Prostate gland (tissue), 2 donors: ENCODE measurements at regions not wholly inside any gene's neighbourhood (a gene's known extent, or its start where the extent isn't known, plus 50 kb on each side); places are given as distances from the start of the nearest gene placed in this dataset.

Experiments used
- DNase-seq: peaks from one replicate; pipeline ENCODE4 v3.0.0-alpha.2; 2019; ENCODE audit warnings: low spot score
- H3K27ac ChIP-seq, 2 donors: fragments of 200-600 bp; sonication (generic); 2 replicates each; pipeline ENCODE4 v1.5.1; 2017 to 2019
- H3K27me3 ChIP-seq: fragments of 200-600 bp; sonication (generic); replicated peaks from 2 replicates; pipeline ENCODE4 v1.5.1; 2019; ENCODE audit not compliant: insufficient read depth
- H3K36me3 ChIP-seq, 2 donors: fragments of 200-600 bp; sonication (generic); 1 replicate in 1 of 2; 2 replicates in 1 of 2; pipeline versions ENCODE4 v1.5.1 to v1.8.1; 2017 to 2019
- H3K4me1 ChIP-seq: fragments of 200-600 bp; sonication (generic); replicated peaks from 2 replicates; pipeline ENCODE4 v1.5.1; 2019
- H3K4me3 ChIP-seq, 2 donors: fragments of 200-600 bp; sonication (generic); 2 replicates each; pipeline ENCODE4 v1.5.1; 2017 to 2019
- H3K9me3 ChIP-seq: fragments of 200-600 bp; sonication (generic); 2 replicates; pipeline ENCODE4 v1.5.1; 2017
- POLR2A ChIP-seq: fragments of 450-650 bp; IDR thresholded peaks from one replicate; pipeline ENCODE4 v1.6.1; 2016; ENCODE audit warnings: antibody characterized with exemption, mild to moderate bottlenecking
- POLR2AphosphoS5 ChIP-seq: sonication (generic); formaldehyde crosslinking; IDR thresholded peaks from one replicate; pipeline ENCODE4 v1.6.1; 2017; ENCODE audit warnings: antibody characterized with exemption
- WGBS: methylation state at CpG from one replicate; pipeline ENCODE4 v1.1.5; 2018; 5-methylcytosine and 5-hydroxymethylcytosine counted together
- intact Hi-C: fragments of 100-400 bp; cut with DNase I; formaldehyde crosslinking; loops from one replicate; pipeline ENCODE4 v1.14.2; 2022
- TF ChIP-seq, protein P1 (sequence below), 4 experiments: fragments of 200-600 bp in 2 of 4; fragments of 450-650 bp in 2 of 4; sonication (generic) in 2 of 4; IDR thresholded peaks; 1 replicate in 3 of 4; 2 replicates in 1 of 4; pipeline ENCODE4 v1.5.1; 2016 to 2019; ENCODE audit warnings: antibody characterized with exemption in 4 of 4, mild to moderate bottlenecking in 2 of 4, moderate library complexity in 2 of 4

DNA sequence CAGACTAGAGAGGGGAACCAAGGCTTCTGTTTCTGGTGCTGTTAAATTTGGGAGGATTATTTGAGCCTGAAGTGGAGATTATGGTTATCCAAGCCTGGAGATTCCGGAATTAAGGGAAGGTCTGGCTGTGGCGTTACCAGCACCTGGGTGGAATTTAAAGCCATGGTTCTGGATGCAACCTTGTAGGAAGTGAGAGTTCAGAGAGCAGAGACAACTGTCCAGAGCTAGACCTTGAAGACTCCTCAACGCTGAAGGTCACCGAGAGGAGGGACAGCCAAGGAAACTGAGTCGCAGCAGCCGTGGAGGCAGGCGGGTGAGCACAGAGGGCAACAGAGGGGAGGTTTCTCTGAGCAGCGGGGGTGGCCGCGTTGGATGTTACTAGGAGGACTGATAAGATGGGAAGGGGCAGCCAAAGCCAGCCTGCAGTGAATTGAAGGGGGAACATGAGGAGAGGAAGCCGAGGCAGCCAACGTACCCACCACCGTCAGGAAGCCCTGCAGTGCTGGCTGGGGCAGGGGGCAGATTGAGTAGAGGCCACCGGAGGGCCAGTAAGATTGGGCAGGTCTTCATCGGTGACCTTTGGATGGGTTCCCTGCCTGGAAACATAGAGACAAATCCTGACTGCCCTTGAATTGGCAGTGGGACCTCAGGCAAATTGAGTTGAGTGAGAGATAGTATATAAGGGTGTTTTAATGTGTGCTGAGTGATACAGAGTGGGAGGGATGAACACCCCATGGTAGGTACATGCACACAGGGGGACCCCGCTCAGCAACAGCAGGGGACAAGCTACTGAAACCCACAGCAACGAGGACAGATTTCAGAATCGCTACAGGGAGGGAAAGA lies 90.3 kb downstream of the SNX5 start:
- TF ChIP-seq, protein P1, sequence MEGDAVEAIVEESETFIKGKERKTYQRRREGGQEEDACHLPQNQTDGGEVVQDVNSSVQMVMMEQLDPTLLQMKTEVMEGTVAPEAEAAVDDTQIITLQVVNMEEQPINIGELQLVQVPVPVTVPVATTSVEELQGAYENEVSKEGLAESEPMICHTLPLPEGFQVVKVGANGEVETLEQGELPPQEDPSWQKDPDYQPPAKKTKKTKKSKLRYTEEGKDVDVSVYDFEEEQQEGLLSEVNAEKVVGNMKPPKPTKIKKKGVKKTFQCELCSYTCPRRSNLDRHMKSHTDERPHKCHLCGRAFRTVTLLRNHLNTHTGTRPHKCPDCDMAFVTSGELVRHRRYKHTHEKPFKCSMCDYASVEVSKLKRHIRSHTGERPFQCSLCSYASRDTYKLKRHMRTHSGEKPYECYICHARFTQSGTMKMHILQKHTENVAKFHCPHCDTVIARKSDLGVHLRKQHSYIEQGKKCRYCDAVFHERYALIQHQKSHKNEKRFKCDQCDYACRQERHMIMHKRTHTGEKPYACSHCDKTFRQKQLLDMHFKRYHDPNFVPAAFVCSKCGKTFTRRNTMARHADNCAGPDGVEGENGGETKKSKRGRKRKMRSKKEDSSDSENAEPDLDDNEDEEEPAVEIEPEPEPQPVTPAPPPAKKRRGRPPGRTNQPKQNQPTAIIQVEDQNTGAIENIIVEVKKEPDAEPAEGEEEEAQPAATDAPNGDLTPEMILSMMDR (IDR thresholded peaks at IDR 0.05) = no peak
- TF ChIP-seq POLR2A = no peak
- TF ChIP-seq POLR2AphosphoS5 = no peak
- Histone ChIP-seq H3K4me1 (peaks cover 24% of the 10 kb centered on the region), H3K4me3 (no peak overlapping the region), H3K27ac (no peak overlapping the region), H3K27me3 (no peaks in the 10 kb centered on the region), H3K9me3 (no peaks in the 10 kb centered on the region), H3K36me3 (no peaks in the 10 kb centered on the region)
- 86% methylated on average over 18 of the region's 18 CpGs for WGBS
- intact Hi-C loops = no loop called here
- no peak for DNase-seq

DNA sequence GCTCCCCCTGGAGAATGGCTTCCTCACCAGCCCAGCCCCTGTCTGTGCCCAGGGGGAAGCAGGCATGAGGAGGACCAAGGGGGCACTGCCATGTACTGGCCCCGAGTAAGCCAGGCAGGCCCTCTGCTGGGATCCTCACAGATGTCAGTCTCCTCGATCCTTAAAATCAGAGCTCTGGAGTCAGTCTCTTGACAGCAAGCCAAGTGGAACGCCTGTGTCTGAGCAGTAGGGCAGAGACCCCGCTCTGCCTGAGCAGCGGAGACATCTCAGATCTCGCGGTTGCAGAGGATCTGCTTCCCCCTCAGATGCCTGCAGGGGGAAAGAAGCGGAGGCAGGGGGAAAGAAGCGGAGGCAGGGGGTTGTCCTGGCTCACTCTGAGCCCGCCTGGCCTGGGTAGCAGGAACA lies 92.6 kb downstream of the SNX5 start:
- TF ChIP-seq POLR2A (no peak), POLR2AphosphoS5 (no peak)
- TF ChIP-seq, protein P1 (IDR thresholded peaks at IDR 0.05) = peak in 1 of 4 experiments; percentile 17
- H3K4me3 ChIP-seq = no peak overlapping the region
- peaks cover 20% of the 10 kb centered on the region for H3K4me1 ChIP-seq
- no peaks in the 10 kb centered on the region for H3K9me3 ChIP-seq
- peak overlapping the region; percentile 84 to 91 for H3K27ac ChIP-seq
- WGBS = 16% methylated on average over 10 of the region's 10 CpGs
- no peaks in the 10 kb centered on the region for H3K36me3 ChIP-seq
- intact Hi-C loops = loop anchor here (2.0 kb wide), 1 partner anchor 33 kb away; no protein-coding TSS in a partner anchor
- H3K27me3 ChIP-seq = no peaks in the 10 kb centered on the region
- DNase-seq = no peak

DNA sequence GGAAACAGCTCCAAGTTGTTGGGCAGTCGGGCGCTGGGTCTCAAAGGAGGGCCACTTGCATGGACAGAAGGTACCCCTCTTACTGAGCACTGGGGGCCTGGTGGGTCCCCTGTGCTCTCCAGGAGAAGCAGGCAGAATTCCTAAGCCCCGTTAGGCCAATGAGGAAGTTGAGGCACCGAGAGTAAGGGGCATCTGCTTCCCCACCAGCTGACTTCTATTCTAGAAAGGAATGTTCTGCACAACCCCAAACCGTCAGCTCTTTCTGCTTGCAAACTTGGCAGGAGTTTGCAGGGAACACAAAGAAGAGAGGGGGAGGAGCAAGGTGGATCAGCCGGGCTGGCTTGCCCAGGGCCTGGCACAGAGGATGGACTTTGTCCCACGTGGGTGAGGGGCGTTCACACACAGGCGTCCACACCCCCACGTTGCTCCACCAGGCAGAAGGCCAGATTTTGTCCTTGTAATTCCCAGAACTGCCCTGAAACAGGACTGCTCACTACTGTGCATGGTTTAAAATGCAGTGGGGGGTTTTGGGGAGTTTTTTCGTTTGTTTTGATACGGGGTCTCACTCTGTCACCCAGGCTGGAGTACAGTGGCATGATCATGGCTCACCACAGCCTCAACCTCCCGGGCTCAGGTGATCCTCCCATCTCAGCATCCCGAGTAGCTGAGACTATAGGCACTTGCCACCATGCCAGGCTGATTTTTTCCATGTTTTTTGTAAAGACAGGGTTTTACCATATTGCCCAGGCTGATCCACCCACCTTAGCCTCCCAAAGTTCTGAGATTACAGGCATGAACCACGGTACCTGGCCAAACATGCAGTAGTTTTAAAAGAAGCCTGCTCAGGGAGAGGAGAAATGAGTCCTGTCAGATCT lies 93.3 kb downstream of the SNX5 start:
- intact Hi-C loops = loop anchor here (2.0 kb wide), 1 partner anchor 33 kb away; no protein-coding TSS in a partner anchor
- Histone ChIP-seq H3K9me3 (no peaks in the 10 kb centered on the region), H3K27ac (peak overlapping the region; percentile 84 to 91), H3K4me3 (peak overlapping the region in 1 of 2 donors; percentile 6), H3K27me3 (no peaks in the 10 kb centered on the region), H3K36me3 (no peaks in the 10 kb centered on the region), H3K4me1 (peaks cover 20% of the 10 kb centered on the region)
- WGBS = 14% methylated on average over 15 of the region's 15 CpGs
- TF ChIP-seq, protein P1 (IDR thresholded peaks at IDR 0.05) = peak in 1 of 4 experiments; percentile 16
- TF ChIP-seq POLR2A (peak; percentile 37), POLR2AphosphoS5 (peak; percentile 94)
- DNase-seq = peak; percentile 97

DNA sequence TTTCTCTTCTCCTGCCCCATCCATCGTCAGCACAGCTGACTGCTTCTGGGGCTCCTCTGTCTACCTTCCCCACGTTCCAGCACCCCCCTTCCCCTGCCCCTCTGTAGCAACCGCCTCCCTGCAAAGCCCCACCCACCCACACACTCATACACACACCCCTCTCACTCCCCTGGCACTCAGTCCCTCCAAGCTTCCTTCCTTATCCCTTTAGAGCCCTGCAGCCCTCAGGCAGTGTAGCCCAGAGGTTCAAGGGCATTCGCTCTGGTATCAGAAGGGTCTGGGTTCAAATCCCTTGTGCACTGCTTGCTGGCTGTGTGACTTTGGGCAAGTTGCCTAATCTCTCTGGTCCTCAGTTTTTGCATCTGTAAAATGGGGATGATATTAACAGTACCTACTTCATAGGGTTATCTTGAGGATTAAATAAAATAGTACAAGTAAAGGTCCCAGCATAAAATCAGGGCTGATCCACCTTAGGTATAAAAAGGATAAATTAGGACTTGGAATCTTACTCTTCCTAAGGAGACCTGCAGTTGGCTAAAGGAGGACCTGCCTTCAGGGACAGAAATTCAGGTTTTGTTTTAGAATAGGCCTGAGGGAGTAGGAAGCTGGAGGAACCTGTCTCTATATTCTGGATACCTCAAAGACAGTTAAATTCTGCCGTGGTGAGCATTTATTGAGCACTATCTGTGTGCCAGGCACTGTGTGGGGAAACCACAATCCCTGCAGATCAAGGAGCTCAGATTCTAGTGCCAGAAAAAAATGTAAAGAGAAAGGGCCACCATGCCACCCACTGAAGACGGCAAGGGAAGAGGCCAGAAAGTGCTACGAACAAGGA lies 94.1 kb downstream of the SNX5 start:
- Histone ChIP-seq H3K27me3 (no peaks in the 10 kb centered on the region), H3K4me1 (peaks cover 20% of the 10 kb centered on the region), H3K4me3 (peak overlapping the region in 1 of 2 donors; percentile 7), H3K27ac (peak overlapping the region; percentile 84 to 91), H3K9me3 (no peaks in the 10 kb centered on the region), H3K36me3 (no peaks in the 10 kb centered on the region)
- WGBS = 17% methylated on average over 7 of the region's 7 CpGs
- intact Hi-C loops = loop anchor here (2.0 kb wide), 1 partner anchor 32 kb away; no protein-coding TSS in a partner anchor
- TF ChIP-seq, protein P1 (IDR thresholded peaks at IDR 0.05) = no peak
- no peak for TF ChIP-seq POLR2A
- TF ChIP-seq POLR2AphosphoS5 = no peak
- DNase-seq = no peak
